ENCODE measurements at regions not wholly inside any gene's neighbourhood (a gene's known extent, or its start where the extent isn't known, plus 50 kb on each side); places are given as distances from the start of the nearest gene placed in this dataset.
A peak's percentile ranks its signal among the peaks of the same experiment; 100 is the strongest.

GRCh38 chr12:114943601-114944000 is 259.6 kb upstream of the TBX3 start:
- DNase-seq = no peak
- H3K9me3 ChIP-seq (ENCODE audit: control insufficient read depth in 4 of 4, insufficient read depth in 3 of 4, low read length in 3 of 4) = peaks cover 0 to 2% (median 0%) of the 10 kb centered on the region in 4 donors
- WGBS, 2 donors = 89 to 93% methylated on average over 1 of the region's 1 CpG
- H3K9ac ChIP-seq (ENCODE audit: insufficient read depth in 1 of 2, low read length in 2 of 2) = no peak overlapping the region
- no peak for TF ChIP-seq CTCF (IDR thresholded peaks at IDR 0.05; ENCODE audit: control extremely low read depth, extremely low read depth)
- H3K27me3 ChIP-seq (ENCODE audit: control insufficient read depth in 3 of 3, insufficient read depth in 3 of 3, low read length in 2 of 3) = no peaks in the 10 kb centered on the region
- peaks cover 0 to 5% (median 0%) of the 10 kb centered on the region in 5 donors for H3K4me1 ChIP-seq (ENCODE audit: control insufficient read depth in 5 of 5, insufficient read depth in 5 of 5, low read length in 5 of 5)
- no peak overlapping the region for H3K27ac ChIP-seq (ENCODE audit: low read depth in 1 of 2, low read length in 1 of 2)
- H3K36me3 ChIP-seq (ENCODE audit: control insufficient read depth in 4 of 4, insufficient read depth in 4 of 4, low read length in 4 of 4) = no peaks in the 10 kb centered on the region
- no peak overlapping the region for H3K4me3 ChIP-seq
- no peak for ATAC-seq (ENCODE audit: insufficient read depth, low FRiP score)

- DNase-seq (no peak), ATAC-seq (ENCODE audit: insufficient read depth, low FRiP score) (no peak)
- H3K9ac ChIP-seq (ENCODE audit: insufficient read depth in 1 of 2, low read length in 2 of 2) = no peak overlapping the region
- H3K4me3 ChIP-seq = no peak overlapping the region
- WGBS, 2 donors = 79 to 85% methylated on average over 18 of the region's 18 CpGs
- no peaks in the 10 kb centered on the region for H3K36me3 ChIP-seq (ENCODE audit: control insufficient read depth in 4 of 4, insufficient read depth in 4 of 4, low read length in 4 of 4)
- no peak for TF ChIP-seq CTCF (IDR thresholded peaks at IDR 0.05; ENCODE audit: control extremely low read depth, extremely low read depth)
- H3K27me3 ChIP-seq (ENCODE audit: control insufficient read depth in 3 of 3, insufficient read depth in 3 of 3, low read length in 2 of 3) = no peaks in the 10 kb centered on the region
- H3K27ac ChIP-seq (ENCODE audit: low read depth in 1 of 2, low read length in 1 of 2) = no peak overlapping the region
- peaks cover 0 to 9% (median 0%) of the 10 kb centered on the region in 5 donors for H3K4me1 ChIP-seq (ENCODE audit: control insufficient read depth in 5 of 5, insufficient read depth in 5 of 5, low read length in 5 of 5)
- peaks cover 0 to 2% (median 0%) of the 10 kb centered on the region in 4 donors for H3K9me3 ChIP-seq (ENCODE audit: control insufficient read depth in 4 of 4, insufficient read depth in 3 of 4, low read length in 3 of 4)
These were observed 254.7 kb upstream of the TBX3 start for GRCh38 chr12:114938487-114939210.

GRCh38 chr12:114936148-114937079 is 252.4 kb upstream of the TBX3 start:
- Histone ChIP-seq H3K27ac (ENCODE audit: low read depth in 1 of 2, low read length in 1 of 2) (no peak overlapping the region), H3K4me1 (ENCODE audit: control insufficient read depth in 5 of 5, insufficient read depth in 5 of 5, low read length in 5 of 5) (peaks cover 0 to 9% (median 0%) of the 10 kb centered on the region in 5 donors), H3K27me3 (ENCODE audit: control insufficient read depth in 3 of 3, insufficient read depth in 3 of 3, low read length in 2 of 3) (no peaks in the 10 kb centered on the region), H3K9me3 (ENCODE audit: control insufficient read depth in 4 of 4, insufficient read depth in 3 of 4, low read length in 3 of 4) (peaks cover 0 to 5% (median 0%) of the 10 kb centered on the region in 4 donors), H3K4me3 (no peak overlapping the region), H3K36me3 (ENCODE audit: control insufficient read depth in 4 of 4, insufficient read depth in 4 of 4, low read length in 4 of 4) (no peaks in the 10 kb centered on the region), H3K9ac (ENCODE audit: insufficient read depth in 1 of 2, low read length in 2 of 2) (no peak overlapping the region)
- TF ChIP-seq CTCF (IDR thresholded peaks at IDR 0.05; ENCODE audit: control extremely low read depth, extremely low read depth) = no peak
- ATAC-seq (ENCODE audit: insufficient read depth, low FRiP score) (no peak), DNase-seq (peak in 1 of 3 donors; percentile 50)
- WGBS, 2 donors = 47 to 49% methylated on average over 11 of the region's 11 CpGs
